Activated CD8-positive, alpha-beta T cell treated with anti-CD3 and anti-CD28 coated beads for 36 hours (primary cell): ENCODE measurements at regions not wholly inside any gene's neighbourhood (a gene's known extent, or its start where the extent isn't known, plus 50 kb on each side); places are given as distances from the start of the nearest gene placed in this dataset.

Experiments
- ATAC-seq: fragments of 200-7000 bp; cut with Tn5 transposase; one replicate; pipeline ENCODE4 v1.10.0; 2021; ENCODE audit warnings: mild to moderate bottlenecking, moderate library complexity
- CTCF ChIA-PET: fragments of 350-600 bp; sonication (Branson Sonifier 250); formaldehyde crosslinking; loops from one replicate; lab custom pipeline; 2021; ENCODE audit warnings: antibody characterized with exemption; lab: Charles Lee
- POLR2A ChIA-PET: fragments of 350-600 bp; sonication (Branson Sonifier 250); formaldehyde crosslinking; loops from one replicate; lab custom pipeline; 2021; ENCODE audit warnings: antibody characterized with exemption; lab: Charles Lee
- DNase-seq: peaks from one replicate; pipeline ENCODE4 v3.0.0-alpha.2; 2020
- H3K27ac Mint-ChIP-seq: one replicate; pipeline ENCODE4 v1.8.0; 2021; ENCODE audit warnings: mild to moderate bottlenecking, mixed read lengths
- H3K27me3 Mint-ChIP-seq: one replicate; pipeline ENCODE4 v1.8.0; 2021; ENCODE audit warnings: mixed read lengths
- H3K36me3 Mint-ChIP-seq: one replicate; pipeline ENCODE4 v1.8.0; 2021; ENCODE audit warnings: low read depth, mixed read lengths
- H3K4me1 Mint-ChIP-seq: one replicate; pipeline ENCODE4 v1.8.0; 2021; ENCODE audit warnings: low read depth, mixed read lengths
- H3K4me3 Mint-ChIP-seq: one replicate; pipeline ENCODE4 v1.8.0; 2021; ENCODE audit warnings: mild to moderate bottlenecking, moderate library complexity, mixed read lengths
- H3K9me3 Mint-ChIP-seq: one replicate; pipeline ENCODE4 v1.8.0; 2021; ENCODE audit warnings: mixed read lengths
- intact Hi-C: fragments of 100-400 bp; cut with micrococcal nuclease; formaldehyde crosslinking; loops from one replicate; pipeline ENCODE4 v1.10.0; 2022
- TF ChIP-seq, protein P1 (sequence below): fragments of 200-600 bp; IDR thresholded peaks from one replicate; pipeline ENCODE4 v1.8.0; 2022; ENCODE audit warnings: antibody characterized with exemption, mild to moderate bottlenecking

- Mint-ChIP-seq H3K36me3 (no peaks in the 10 kb centered on the region), H3K27me3 (no peaks in the 10 kb centered on the region), H3K27ac (no peak overlapping the region), H3K4me1 (no peaks in the 10 kb centered on the region), H3K4me3 (no peak overlapping the region), H3K9me3 (peaks cover 3% of the 10 kb centered on the region)
- ChIA-PET CTCF (no interaction called here), POLR2A (no interaction called here)
- ATAC-seq: no peak
- TF ChIP-seq, protein P1, sequence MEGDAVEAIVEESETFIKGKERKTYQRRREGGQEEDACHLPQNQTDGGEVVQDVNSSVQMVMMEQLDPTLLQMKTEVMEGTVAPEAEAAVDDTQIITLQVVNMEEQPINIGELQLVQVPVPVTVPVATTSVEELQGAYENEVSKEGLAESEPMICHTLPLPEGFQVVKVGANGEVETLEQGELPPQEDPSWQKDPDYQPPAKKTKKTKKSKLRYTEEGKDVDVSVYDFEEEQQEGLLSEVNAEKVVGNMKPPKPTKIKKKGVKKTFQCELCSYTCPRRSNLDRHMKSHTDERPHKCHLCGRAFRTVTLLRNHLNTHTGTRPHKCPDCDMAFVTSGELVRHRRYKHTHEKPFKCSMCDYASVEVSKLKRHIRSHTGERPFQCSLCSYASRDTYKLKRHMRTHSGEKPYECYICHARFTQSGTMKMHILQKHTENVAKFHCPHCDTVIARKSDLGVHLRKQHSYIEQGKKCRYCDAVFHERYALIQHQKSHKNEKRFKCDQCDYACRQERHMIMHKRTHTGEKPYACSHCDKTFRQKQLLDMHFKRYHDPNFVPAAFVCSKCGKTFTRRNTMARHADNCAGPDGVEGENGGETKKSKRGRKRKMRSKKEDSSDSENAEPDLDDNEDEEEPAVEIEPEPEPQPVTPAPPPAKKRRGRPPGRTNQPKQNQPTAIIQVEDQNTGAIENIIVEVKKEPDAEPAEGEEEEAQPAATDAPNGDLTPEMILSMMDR: no peak
- intact Hi-C loops: no loop called here
- DNase-seq: no peak
Observed at GRCh38 chr11:23585416-23586104, 725.3 kb upstream of the CCDC179 start.

GRCh38 chr11:23586173-23586572 is 725.9 kb upstream of the CCDC179 start:
- no peaks in the 10 kb centered on the region for H3K4me1 Mint-ChIP-seq
- TF ChIP-seq, protein P1: no peak
- no peak overlapping the region for H3K4me3 Mint-ChIP-seq
- DNase-seq: no peak
- ChIA-PET POLR2A (no interaction called here), CTCF (no interaction called here)
- H3K9me3 Mint-ChIP-seq: peaks cover 3% of the 10 kb centered on the region
- intact Hi-C loops: no loop called here
- no peaks in the 10 kb centered on the region for H3K36me3 Mint-ChIP-seq
- no peak for ATAC-seq
- H3K27me3 Mint-ChIP-seq: no peaks in the 10 kb centered on the region
- no peak overlapping the region for H3K27ac Mint-ChIP-seq

- no peak overlapping the region for H3K27ac Mint-ChIP-seq
Observed at GRCh38 chr11:23590596-23591308, 730.5 kb upstream of the CCDC179 start.

GRCh38 chr11:23594755-23595154 is 734.5 kb upstream of the CCDC179 start:
- Mint-ChIP-seq H3K36me3 (no peaks in the 10 kb centered on the region), H3K27me3 (no peaks in the 10 kb centered on the region), H3K4me1 (no peaks in the 10 kb centered on the region), H3K9me3 (peaks cover 7% of the 10 kb centered on the region), H3K4me3 (no peak overlapping the region), H3K27ac (no peak overlapping the region)
- POLR2A ChIA-PET: no interaction called here
- CTCF ChIA-PET: no interaction called here
- TF ChIP-seq, protein P1: no peak
- ATAC-seq (no peak), DNase-seq (no peak)
- intact Hi-C loops: no loop called here

More at GRCh38 chr11:23590596-23591308, 730.5 kb upstream of the CCDC179 start:
- Mint-ChIP-seq H3K27me3 (no peaks in the 10 kb centered on the region), H3K4me3 (no peak overlapping the region), H3K36me3 (no peaks in the 10 kb centered on the region), H3K9me3 (peaks cover 3% of the 10 kb centered on the region), H3K4me1 (no peaks in the 10 kb centered on the region)
- CTCF ChIA-PET: no interaction called here
- ATAC-seq: no peak
- POLR2A ChIA-PET: no interaction called here
- DNase-seq: no peak
- TF ChIP-seq, protein P1: no peak
- intact Hi-C loops: no loop called here

DNA sequence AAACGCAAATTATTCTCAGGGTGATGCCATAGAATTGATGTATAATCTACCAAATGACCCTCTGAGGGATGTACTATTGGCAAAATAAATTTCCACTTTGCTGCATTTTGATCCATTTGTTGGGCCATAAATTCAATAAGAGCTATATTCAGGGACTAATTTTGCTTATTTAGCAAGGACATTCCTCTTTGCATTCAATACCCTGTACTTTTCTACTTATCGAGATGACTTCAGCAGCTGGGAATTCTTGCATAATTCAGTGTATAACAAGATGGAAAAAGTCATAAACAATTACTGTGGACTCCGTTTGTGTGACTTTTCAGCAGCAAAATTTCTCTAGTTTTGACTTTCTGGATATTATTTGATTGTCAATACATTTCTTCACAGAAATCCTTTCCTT is 744.7 kb upstream of the CCDC179 start:
- Mint-ChIP-seq H3K27ac (no peak overlapping the region), H3K9me3 (peaks cover 8% of the 10 kb centered on the region), H3K4me3 (no peak overlapping the region), H3K27me3 (no peaks in the 10 kb centered on the region), H3K36me3 (no peaks in the 10 kb centered on the region), H3K4me1 (no peaks in the 10 kb centered on the region)
- CTCF ChIA-PET: no interaction called here
- no peak for ATAC-seq
- TF ChIP-seq, protein P1: no peak
- intact Hi-C loops: no loop called here
- POLR2A ChIA-PET: no interaction called here
- no peak for DNase-seq
